ENCODE measurements at regions not wholly inside any gene's neighbourhood (a gene's known extent, or its start where the extent isn't known, plus 50 kb on each side); places are given as distances from the start of the nearest gene placed in this dataset.

- Histone ChIP-seq H3K4me3 (no peak overlapping the region), H3K36me3 (no peaks in the 10 kb centered on the region), H3K9me3 (no peaks in the 10 kb centered on the region), H3K4me1 (no peaks in the 10 kb centered on the region), H3K27me3 (no peaks in the 10 kb centered on the region), H3K27ac (no peak overlapping the region)
- no peak for DNase-seq
- intact Hi-C loops (cut with DNase I; ENCODE audit: low total_unique reads) (no loop called here), in situ Hi-C loops (cut with MboI; ENCODE audit: low sequenced_read_pairs in 4 of 4) (no loop called here)
- no peak for ATAC-seq
- TF ChIP-seq POLR2A (IDR thresholded peaks at IDR 0.05) (no peak), CTCF (IDR thresholded peaks at IDR 0.05 in 4 of 5, conservative IDR thresholded peaks at IDR 0.05 in 1 of 5) (no peak)
These were observed 299.4 kb downstream of the EPHA4 start for GRCh38 chr2:221272729-221273128.

- Histone ChIP-seq H3K9me3 (no peaks in the 10 kb centered on the region), H3K36me3 (no peaks in the 10 kb centered on the region), H3K4me3 (no peak overlapping the region), H3K4me1 (no peaks in the 10 kb centered on the region), H3K27ac (no peak overlapping the region), H3K27me3 (no peaks in the 10 kb centered on the region)
- no peak for TF ChIP-seq CTCF (IDR thresholded peaks at IDR 0.05 in 4 of 5, conservative IDR thresholded peaks at IDR 0.05 in 1 of 5)
- no peak for TF ChIP-seq POLR2A (IDR thresholded peaks at IDR 0.05)
- DNase-seq (no peak), ATAC-seq (no peak)
- in situ Hi-C loops (cut with MboI; ENCODE audit: low sequenced_read_pairs in 4 of 4) (no loop called here), intact Hi-C loops (cut with DNase I; ENCODE audit: low total_unique reads) (no loop called here)
These were observed 296.1 kb downstream of the EPHA4 start for GRCh38 chr2:221276033-221276432.

GRCh38 chr2:221276601-221277000 is 295.5 kb downstream of the EPHA4 start:
- in situ Hi-C loops (cut with MboI; ENCODE audit: low sequenced_read_pairs in 4 of 4) = no loop called here

GRCh38 chr2:221282386-221282785 is 289.7 kb downstream of the EPHA4 start:
- no peaks in the 10 kb centered on the region for H3K4me1 ChIP-seq
- no peak for TF ChIP-seq CTCF (IDR thresholded peaks at IDR 0.05 in 4 of 5, conservative IDR thresholded peaks at IDR 0.05 in 1 of 5)
- TF ChIP-seq POLR2A (IDR thresholded peaks at IDR 0.05) = no peak
- no peak overlapping the region for H3K27ac ChIP-seq
- H3K4me3 ChIP-seq = no peak overlapping the region
- ATAC-seq = no peak
- DNase-seq = no peak
- intact Hi-C loops (cut with DNase I; ENCODE audit: low total_unique reads) = no loop called here
- no peaks in the 10 kb centered on the region for H3K9me3 ChIP-seq
- no peaks in the 10 kb centered on the region for H3K36me3 ChIP-seq
- in situ Hi-C loops (cut with MboI; ENCODE audit: low sequenced_read_pairs in 4 of 4) = no loop called here
- no peaks in the 10 kb centered on the region for H3K27me3 ChIP-seq

More at GRCh38 chr2:221276601-221277000, 295.5 kb downstream of the EPHA4 start:
- DNase-seq = no peak
- Histone ChIP-seq H3K4me3 (no peak overlapping the region), H3K36me3 (no peaks in the 10 kb centered on the region), H3K9me3 (no peaks in the 10 kb centered on the region), H3K27me3 (no peaks in the 10 kb centered on the region), H3K27ac (no peak overlapping the region), H3K4me1 (no peaks in the 10 kb centered on the region)
- intact Hi-C loops (cut with DNase I; ENCODE audit: low total_unique reads) = no loop called here
- TF ChIP-seq CTCF (IDR thresholded peaks at IDR 0.05 in 4 of 5, conservative IDR thresholded peaks at IDR 0.05 in 1 of 5) = no peak
- no peak for ATAC-seq

- no peak overlapping the region for H3K27ac ChIP-seq
- in situ Hi-C loops (cut with MboI; ENCODE audit: low sequenced_read_pairs in 4 of 4) = no loop called here
- H3K4me3 ChIP-seq = no peak overlapping the region
- DNase-seq = no peak
- ATAC-seq = no peak
- no peaks in the 10 kb centered on the region for H3K27me3 ChIP-seq
- no peaks in the 10 kb centered on the region for H3K36me3 ChIP-seq
- TF ChIP-seq CTCF (IDR thresholded peaks at IDR 0.05 in 4 of 5, conservative IDR thresholded peaks at IDR 0.05 in 1 of 5) (no peak), POLR2A (IDR thresholded peaks at IDR 0.05) (no peak)
- no peaks in the 10 kb centered on the region for H3K9me3 ChIP-seq
- no peaks in the 10 kb centered on the region for H3K4me1 ChIP-seq
- intact Hi-C loops (cut with DNase I; ENCODE audit: low total_unique reads) = no loop called here
These were observed 288.1 kb downstream of the EPHA4 start for GRCh38 chr2:221283896-221284545.

Measured in gastrocnemius medialis (tissue), 4 donors.